Osteocyte (in vitro differentiated cells): ENCODE measurements at regions not wholly inside any gene's neighbourhood (a gene's known extent, or its start where the extent isn't known, plus 50 kb on each side); places are given as distances from the start of the nearest gene placed in this dataset.

Experiments used
- DNase-seq: peaks from one replicate; pipeline ENCODE4 v3.0.0; 2021; ENCODE audit warnings: mixed read lengths; ENCODE audit not compliant: unreplicated experiment; ENCODE audit errors: extremely low spot score
- H3K27ac Mint-ChIP-seq: one replicate; pipeline ENCODE4 v1.8.0; 2021; ENCODE audit warnings: mild to moderate bottlenecking, mixed read lengths; ENCODE audit not compliant: unreplicated experiment
- H3K27me3 Mint-ChIP-seq: one replicate; pipeline ENCODE4 v1.8.0; 2021; ENCODE audit warnings: mixed read lengths; ENCODE audit not compliant: unreplicated experiment
- H3K36me3 Mint-ChIP-seq: one replicate; pipeline ENCODE4 v1.8.0; 2021; ENCODE audit warnings: mixed read lengths; ENCODE audit not compliant: unreplicated experiment
- H3K4me1 Mint-ChIP-seq: one replicate; pipeline ENCODE4 v1.8.0; 2021; ENCODE audit warnings: mixed read lengths; ENCODE audit not compliant: unreplicated experiment
- H3K4me3 Mint-ChIP-seq: one replicate; pipeline ENCODE4 v1.8.0; 2021; ENCODE audit warnings: mild to moderate bottlenecking, moderate library complexity, mixed read lengths; ENCODE audit not compliant: unreplicated experiment
- H3K9me3 Mint-ChIP-seq: one replicate; pipeline ENCODE4 v1.8.0; 2021; ENCODE audit warnings: mixed read lengths; ENCODE audit not compliant: unreplicated experiment
- TF ChIP-seq, protein P1 (sequence below): fragments of 200-600 bp; sonication (generic); IDR thresholded peaks from 2 replicates; pipeline ENCODE4 v1.5.0; 2021; ENCODE audit warnings: antibody characterized with exemption, mild to moderate bottlenecking, moderate library complexity

GRCh38 chr4:156638925-156639605, 332.5 kb downstream of the PDGFC start:
- H3K4me1 Mint-ChIP-seq: peaks cover 38% of the 10 kb centered on the region
- no peaks in the 10 kb centered on the region for H3K27me3 Mint-ChIP-seq
- TF ChIP-seq, protein P1, sequence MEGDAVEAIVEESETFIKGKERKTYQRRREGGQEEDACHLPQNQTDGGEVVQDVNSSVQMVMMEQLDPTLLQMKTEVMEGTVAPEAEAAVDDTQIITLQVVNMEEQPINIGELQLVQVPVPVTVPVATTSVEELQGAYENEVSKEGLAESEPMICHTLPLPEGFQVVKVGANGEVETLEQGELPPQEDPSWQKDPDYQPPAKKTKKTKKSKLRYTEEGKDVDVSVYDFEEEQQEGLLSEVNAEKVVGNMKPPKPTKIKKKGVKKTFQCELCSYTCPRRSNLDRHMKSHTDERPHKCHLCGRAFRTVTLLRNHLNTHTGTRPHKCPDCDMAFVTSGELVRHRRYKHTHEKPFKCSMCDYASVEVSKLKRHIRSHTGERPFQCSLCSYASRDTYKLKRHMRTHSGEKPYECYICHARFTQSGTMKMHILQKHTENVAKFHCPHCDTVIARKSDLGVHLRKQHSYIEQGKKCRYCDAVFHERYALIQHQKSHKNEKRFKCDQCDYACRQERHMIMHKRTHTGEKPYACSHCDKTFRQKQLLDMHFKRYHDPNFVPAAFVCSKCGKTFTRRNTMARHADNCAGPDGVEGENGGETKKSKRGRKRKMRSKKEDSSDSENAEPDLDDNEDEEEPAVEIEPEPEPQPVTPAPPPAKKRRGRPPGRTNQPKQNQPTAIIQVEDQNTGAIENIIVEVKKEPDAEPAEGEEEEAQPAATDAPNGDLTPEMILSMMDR: no peak
- H3K27ac Mint-ChIP-seq: peak overlapping the region; percentile 61
- H3K36me3 Mint-ChIP-seq: peaks cover 3% of the 10 kb centered on the region
- no peak overlapping the region for H3K4me3 Mint-ChIP-seq
- no peaks in the 10 kb centered on the region for H3K9me3 Mint-ChIP-seq
- no peak for DNase-seq

DNA sequence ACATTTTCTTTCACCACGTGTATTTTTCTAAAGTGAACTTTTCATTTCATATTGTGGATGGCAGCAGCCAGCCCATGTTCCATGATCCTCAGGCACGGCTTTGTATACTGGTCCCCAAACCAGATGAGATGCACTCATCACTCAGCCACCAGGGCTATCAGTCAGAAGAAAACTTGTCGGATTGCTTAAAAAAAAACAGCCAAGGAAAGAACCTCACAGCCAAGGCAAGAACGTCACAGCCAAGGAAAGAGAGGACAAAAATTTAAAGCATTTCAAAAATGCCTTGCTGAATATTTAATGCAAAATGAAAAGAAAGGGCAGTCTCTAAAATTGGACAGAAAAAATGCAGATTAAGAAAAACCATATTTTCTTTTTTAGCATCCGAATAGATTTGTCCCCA, 333.3 kb downstream of the PDGFC start:
- Mint-ChIP-seq H3K9me3 (no peaks in the 10 kb centered on the region), H3K36me3 (peaks cover 3% of the 10 kb centered on the region), H3K27ac (peak overlapping the region; percentile 61), H3K27me3 (no peaks in the 10 kb centered on the region), H3K4me3 (peak overlapping the region; percentile 41), H3K4me1 (peaks cover 36% of the 10 kb centered on the region)
- DNase-seq: no peak
- TF ChIP-seq, protein P1: no peak

DNA sequence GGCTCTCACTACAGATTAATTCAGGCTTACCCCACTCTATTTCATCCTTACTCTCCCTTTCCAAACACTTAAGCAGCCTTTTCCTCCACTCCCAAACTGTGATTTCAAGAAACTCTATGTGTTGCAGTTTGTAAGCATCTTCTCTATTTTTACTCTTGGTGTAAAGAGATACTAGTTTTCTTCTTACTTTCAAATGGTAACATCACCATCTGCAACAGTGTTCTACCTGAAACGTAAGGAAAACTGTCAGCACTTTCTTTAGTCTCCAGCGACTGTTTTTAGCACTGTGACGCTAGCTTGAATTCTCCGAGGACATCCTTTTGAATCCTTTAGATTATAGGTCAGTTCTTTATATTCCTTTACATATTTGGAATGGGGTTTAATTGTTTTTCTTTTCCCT, 335.2 kb downstream of the PDGFC start:
- H3K9me3 Mint-ChIP-seq: no peaks in the 10 kb centered on the region
- H3K4me3 Mint-ChIP-seq: no peak overlapping the region
- H3K36me3 Mint-ChIP-seq: peaks cover 3% of the 10 kb centered on the region
- TF ChIP-seq, protein P1: no peak
- H3K4me1 Mint-ChIP-seq: peaks cover 36% of the 10 kb centered on the region
- no peaks in the 10 kb centered on the region for H3K27me3 Mint-ChIP-seq
- H3K27ac Mint-ChIP-seq: no peak overlapping the region
- DNase-seq: no peak

- Mint-ChIP-seq H3K4me3 (no peak overlapping the region), H3K27ac (no peak overlapping the region), H3K36me3 (peaks cover 3% of the 10 kb centered on the region), H3K9me3 (no peaks in the 10 kb centered on the region), H3K27me3 (no peaks in the 10 kb centered on the region), H3K4me1 (peaks cover 36% of the 10 kb centered on the region)
- no peak for DNase-seq
- TF ChIP-seq, protein P1: no peak
Measured at GRCh38 chr4:156635051-156635450, 336.5 kb downstream of the PDGFC start.

GRCh38 chr4:156634612-156635011, 337.0 kb downstream of the PDGFC start:
- H3K36me3 Mint-ChIP-seq: peaks cover 3% of the 10 kb centered on the region
- TF ChIP-seq, protein P1: no peak
- no peaks in the 10 kb centered on the region for H3K27me3 Mint-ChIP-seq
- no peak overlapping the region for H3K4me3 Mint-ChIP-seq
- no peak overlapping the region for H3K27ac Mint-ChIP-seq
- no peaks in the 10 kb centered on the region for H3K9me3 Mint-ChIP-seq
- peaks cover 36% of the 10 kb centered on the region for H3K4me1 Mint-ChIP-seq
- DNase-seq: no peak
